Panc1 (cell line): ENCODE measurements at regions not wholly inside any gene's neighbourhood (a gene's known extent, or its start where the extent isn't known, plus 50 kb on each side); places are given as distances from the start of the nearest gene placed in this dataset.

ENCODE experiments used
- ATAC-seq: fragments of 200-7000 bp; cut with Tn5 transposase; 2 replicates; pipeline ENCODE4 v1.9.1; 2020; ENCODE audit warnings: mild to moderate bottlenecking, moderate library complexity
- BruUV-seq: library from RNA; stranded (reverse); fragments of 400-500 nt; replicated peaks from 2 replicates; lab custom pipeline; 2021; lab: Mats Ljungman, UMichigan
- CTCF ChIA-PET: fragments of 300-600 bp; sonication (Branson Sonifier 250); formaldehyde crosslinking; loops from one replicate; lab custom pipeline; 2022; ENCODE audit warnings: antibody characterized with exemption; lab: Charles Lee
- POLR2A ChIA-PET: fragments of 300-600 bp; sonication (Branson Sonifier 250); formaldehyde crosslinking; loops from one replicate; lab custom pipeline; 2022; ENCODE audit warnings: antibody characterized with exemption; lab: Charles Lee
- DNase-seq: peaks from one replicate; pipeline ENCODE4 v3.0.0-alpha.2; 2010; ENCODE audit warnings: low read depth, low spot score
- H3K27ac ChIP-seq: 2 replicates; pipeline ENCODE4 v1.5.1; 2011; ENCODE audit warnings: mild to moderate bottlenecking, low read length, inconsistent platforms
- H3K27me3 ChIP-seq: fragments of 200-500 bp; sonication (Bioruptor generic); 2 replicates; pipeline ENCODE4 v1.6.0; 2014; ENCODE audit warnings: low read length, inconsistent platforms; ENCODE audit not compliant: control insufficient read depth, insufficient read depth
- H3K36me3 ChIP-seq: fragments of 200-500 bp; sonication (Bioruptor generic); 2 replicates; pipeline ENCODE4 v1.5.1; 2014; ENCODE audit warnings: inconsistent platforms, mild to moderate bottlenecking, low read length, moderate library complexity; ENCODE audit not compliant: control insufficient read depth, insufficient read depth
- H3K4me1 ChIP-seq: 2 replicates; pipeline ENCODE4 v1.5.1; 2011; ENCODE audit warnings: inconsistent platforms, mild to moderate bottlenecking, low read length, moderate library complexity; ENCODE audit not compliant: control insufficient read depth, insufficient read depth
- H3K4me3 ChIP-seq, 2 experiments: 2 replicates each; pipeline ENCODE4 v1.5.1; 2011 to 2012; ENCODE audit warnings: low read depth in 2 of 2, low read length in 2 of 2, mild to moderate bottlenecking in 2 of 2, inconsistent platforms in 1 of 2, moderate library complexity in 1 of 2
- H3K9me3 ChIP-seq: fragments of 200-500 bp; sonication (Bioruptor generic); 2 replicates; pipeline ENCODE4 v1.5.1; 2014; ENCODE audit warnings: low read depth, mild to moderate bottlenecking, inconsistent platforms, low read length, moderate library complexity; ENCODE audit not compliant: control insufficient read depth, insufficient read depth
- CTCF ChIP-seq: fragments of 450-650 bp; IDR thresholded peaks from 2 replicates; pipeline ENCODE4 v1.5.1; 2017; ENCODE audit warnings: mild to moderate bottlenecking
- POLR2AphosphoS5 ChIP-seq: IDR thresholded peaks from 2 replicates; pipeline ENCODE4 v1.6.1; 2012; ENCODE audit warnings: mild to moderate bottlenecking, low read depth, low read length, moderate library complexity
- REST ChIP-seq, 2 experiments: IDR thresholded peaks; 2 replicates each; pipeline ENCODE4 v1.6.1; 2011 to 2012; ENCODE audit warnings: low read depth in 2 of 2, control low read depth in 1 of 2, low read length in 1 of 2, mild to moderate bottlenecking in 1 of 2, moderate library complexity in 1 of 2; ENCODE audit not compliant: insufficient read depth in 1 of 2
- SIN3A ChIP-seq: IDR thresholded peaks from 2 replicates; pipeline ENCODE4 v1.6.1; 2012; ENCODE audit warnings: low read depth, mild to moderate bottlenecking, low read length, moderate library complexity, borderline replicate concordance; ENCODE audit not compliant: insufficient read depth
- TCF7L2 ChIP-seq: IDR thresholded peaks from 2 replicates; pipeline ENCODE4 v1.6.1; 2011; ENCODE audit warnings: mild to moderate bottlenecking, low read depth, low read length, inconsistent platforms
- in situ Hi-C: cut with HindIII; loops from 2 replicates; pipeline ENCODE4 v1.10.0; 2016; ENCODE audit warnings: low sequenced_read_pairs, low pct_unique_long_range_greater_than_20kb
- intact Hi-C: fragments of 100-400 bp; cut with micrococcal nuclease; formaldehyde crosslinking; loops from one replicate; pipeline ENCODE4 v1.10.0; 2022; ENCODE audit not compliant: unreplicated experiment

- no TSS peak for BruUV-seq
- in situ Hi-C loops = no loop called here
- TF ChIP-seq REST (IDR thresholded peaks at IDR 0.05; ENCODE audit: insufficient read depth in 1 of 2, low read depth in 2 of 2, low read length in 1 of 2) = no peak
- no peak for TF ChIP-seq POLR2AphosphoS5
- TF ChIP-seq SIN3A = no peak
- TF ChIP-seq TCF7L2 = no peak
- TF ChIP-seq CTCF = no peak
Measured at GRCh38 chr9:108547411-108548135, 308.2 kb downstream of the ACTL7B start.

GRCh38 chr9:108546215-108546614 is 309.6 kb downstream of the ACTL7B start:
- DNase-seq (no peak), ATAC-seq (no peak)
- Histone ChIP-seq H3K27me3 (no peaks in the 10 kb centered on the region), H3K4me1 (no peaks in the 10 kb centered on the region), H3K9me3 (no peaks in the 10 kb centered on the region), H3K36me3 (no peaks in the 10 kb centered on the region), H3K4me3 (no peak overlapping the region), H3K27ac (no peak overlapping the region)
- in situ Hi-C loops (no loop called here), intact Hi-C loops (no loop called here)
- CTCF ChIA-PET = no interaction called here
- TF ChIP-seq SIN3A (no peak), CTCF (no peak), TCF7L2 (no peak), POLR2AphosphoS5 (no peak), REST (IDR thresholded peaks at IDR 0.05; ENCODE audit: insufficient read depth in 1 of 2, low read depth in 2 of 2, low read length in 1 of 2) (no peak)
- BruUV-seq = no TSS peak
- POLR2A ChIA-PET = no interaction called here

More at GRCh38 chr9:108547411-108548135, 308.2 kb downstream of the ACTL7B start:
- Histone ChIP-seq H3K4me1 (no peaks in the 10 kb centered on the region), H3K36me3 (no peaks in the 10 kb centered on the region), H3K4me3 (no peak overlapping the region), H3K9me3 (no peaks in the 10 kb centered on the region), H3K27me3 (no peaks in the 10 kb centered on the region), H3K27ac (no peak overlapping the region)
- intact Hi-C loops = no loop called here
- DNase-seq (no peak), ATAC-seq (no peak)
- ChIA-PET CTCF (no interaction called here), POLR2A (no interaction called here)
